HEK293 (cell line): ENCODE measurements at regions not wholly inside any gene's neighbourhood (a gene's known extent, or its start where the extent isn't known, plus 50 kb on each side); places are given as distances from the start of the nearest gene placed in this dataset.

ENCODE experiments used
- KLF10 ChIP-seq: fragments of 450-650 bp; IDR thresholded peaks from 2 replicates; pipeline ENCODE4 v1.5.1; 2018; ENCODE audit warnings: missing biosample characterization, mild to moderate bottlenecking, missing genetic modification characterization
- KLF16 ChIP-seq: fragments of 450-650 bp; formaldehyde crosslinking; IDR thresholded peaks from 2 replicates; pipeline ENCODE4 v1.5.1; 2017; ENCODE audit warnings: missing biosample characterization, missing genetic modification characterization
- SCRT1 ChIP-seq: fragments of 450-650 bp; formaldehyde crosslinking; IDR thresholded peaks from 2 replicates; pipeline ENCODE4 v1.5.1; 2016; ENCODE audit warnings: missing biosample characterization, missing genetic modification characterization, borderline replicate concordance
- SETDB1 ChIP-seq: IDR thresholded peaks from one replicate; pipeline ENCODE4 v1.6.1; 2017; ENCODE audit warnings: mild to moderate bottlenecking, low read length, moderate library complexity, mixed read lengths; ENCODE audit not compliant: insufficient read length
- YY1 ChIP-seq: fragments of 450-650 bp; formaldehyde crosslinking; IDR thresholded peaks from 2 replicates; pipeline ENCODE4 v1.5.1; 2018; ENCODE audit warnings: missing biosample characterization, missing genetic modification characterization
- ZBTB21 ChIP-seq: fragments of 450-650 bp; formaldehyde crosslinking; IDR thresholded peaks from 2 replicates; pipeline ENCODE4 v1.5.1; 2017; ENCODE audit warnings: missing biosample characterization, missing genetic modification characterization
- ZBTB8A ChIP-seq: fragments of 450-650 bp; formaldehyde crosslinking; IDR thresholded peaks from 2 replicates; pipeline ENCODE4 v1.5.1; 2016; ENCODE audit warnings: missing biosample characterization, missing genetic modification characterization
- ZNF114 ChIP-seq: fragments of 450-650 bp; formaldehyde crosslinking; IDR thresholded peaks from 2 replicates; pipeline ENCODE4 v1.5.0; 2017; ENCODE audit warnings: missing biosample characterization, missing genetic modification characterization
- ZNF274 ChIP-seq, 2 experiments: fragments of 200-500 bp in 1 of 2; fragments of 450-650 bp in 1 of 2; sonication (Bioruptor generic) in 1 of 2; formaldehyde crosslinking in 1 of 2; IDR thresholded peaks; 2 replicates each; pipeline versions ENCODE4 v1.5.1 to v1.6.1; 2014 to 2016; ENCODE audit warnings: borderline replicate concordance in 1 of 2, inconsistent platforms in 1 of 2, low read length in 1 of 2, missing biosample characterization in 1 of 2, missing genetic modification characterization in 1 of 2
- ZNF416 ChIP-seq: fragments of 450-650 bp; formaldehyde crosslinking; IDR thresholded peaks from 2 replicates; pipeline ENCODE4 v1.5.1; 2016; ENCODE audit warnings: missing biosample characterization, missing genetic modification characterization
- ZNF48 ChIP-seq: fragments of 450-650 bp; formaldehyde crosslinking; IDR thresholded peaks from 2 replicates; pipeline ENCODE4 v1.5.1; 2016; ENCODE audit warnings: missing biosample characterization, missing genetic modification characterization
- ZNF785 ChIP-seq: fragments of 450-650 bp; formaldehyde crosslinking; IDR thresholded peaks from 2 replicates; pipeline ENCODE4 v1.5.1; 2016; ENCODE audit warnings: missing biosample characterization, missing genetic modification characterization
- ZXDB ChIP-seq: fragments of 450-650 bp; formaldehyde crosslinking; IDR thresholded peaks from 2 replicates; pipeline ENCODE4 v1.5.1; 2016; ENCODE audit warnings: missing biosample characterization, missing genetic modification characterization
- TF ChIP-seq, protein P1 (sequence below): fragments of 450-650 bp; formaldehyde crosslinking; IDR thresholded peaks from 2 replicates; pipeline ENCODE4 v1.5.1; 2016; ENCODE audit warnings: missing biosample characterization, missing genetic modification characterization

DNA sequence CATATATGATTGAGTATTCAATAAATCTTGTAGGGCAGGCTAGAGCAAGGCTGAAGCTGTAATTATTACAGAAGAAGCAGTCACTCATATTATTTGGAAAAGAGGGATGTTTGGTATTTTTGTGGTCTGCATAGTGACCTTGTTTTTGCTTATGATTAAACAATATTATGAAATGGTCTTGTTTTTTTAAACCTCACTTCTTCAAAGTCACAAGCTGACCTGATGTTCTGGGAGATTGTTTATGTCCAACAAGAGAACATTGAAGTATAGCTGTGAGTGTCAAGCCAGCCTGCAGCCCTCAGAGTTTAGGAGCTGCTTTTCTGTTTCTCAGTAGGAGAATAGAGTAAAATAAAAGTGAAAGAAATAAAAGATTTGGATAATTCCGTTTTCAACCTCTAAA is 342.2 kb downstream of the LRRC70 start:
- TF ChIP-seq KLF16 (tag by site-specific recombination) (no peak), SETDB1 (no peak), ZNF114 (tag by site-specific recombination) (no peak), KLF10 (tag by site-specific recombination) (no peak), SCRT1 (tag by site-specific recombination) (no peak), ZNF48 (tag by site-specific recombination) (no peak), ZXDB (tag by site-specific recombination) (no peak), ZNF274 (IDR thresholded peaks at IDR 0.05; ENCODE audit: low read length) (no peak), ZNF274 (tag by site-specific recombination; IDR thresholded peaks at IDR 0.05; ENCODE audit: borderline replicate concordance) (no peak), ZBTB21 (tag by site-specific recombination) (no peak), ZNF785 (no peak), ZBTB8A (tag by site-specific recombination) (no peak), ZNF416 (tag by site-specific recombination) (no peak), YY1 (no peak)
- TF ChIP-seq, protein P1, sequence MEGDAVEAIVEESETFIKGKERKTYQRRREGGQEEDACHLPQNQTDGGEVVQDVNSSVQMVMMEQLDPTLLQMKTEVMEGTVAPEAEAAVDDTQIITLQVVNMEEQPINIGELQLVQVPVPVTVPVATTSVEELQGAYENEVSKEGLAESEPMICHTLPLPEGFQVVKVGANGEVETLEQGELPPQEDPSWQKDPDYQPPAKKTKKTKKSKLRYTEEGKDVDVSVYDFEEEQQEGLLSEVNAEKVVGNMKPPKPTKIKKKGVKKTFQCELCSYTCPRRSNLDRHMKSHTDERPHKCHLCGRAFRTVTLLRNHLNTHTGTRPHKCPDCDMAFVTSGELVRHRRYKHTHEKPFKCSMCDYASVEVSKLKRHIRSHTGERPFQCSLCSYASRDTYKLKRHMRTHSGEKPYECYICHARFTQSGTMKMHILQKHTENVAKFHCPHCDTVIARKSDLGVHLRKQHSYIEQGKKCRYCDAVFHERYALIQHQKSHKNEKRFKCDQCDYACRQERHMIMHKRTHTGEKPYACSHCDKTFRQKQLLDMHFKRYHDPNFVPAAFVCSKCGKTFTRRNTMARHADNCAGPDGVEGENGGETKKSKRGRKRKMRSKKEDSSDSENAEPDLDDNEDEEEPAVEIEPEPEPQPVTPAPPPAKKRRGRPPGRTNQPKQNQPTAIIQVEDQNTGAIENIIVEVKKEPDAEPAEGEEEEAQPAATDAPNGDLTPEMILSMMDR (tag by site-specific recombination) = no peak
